HG03060 (cell line): ENCODE measurements at regions not wholly inside any gene's neighbourhood (a gene's known extent, or its start where the extent isn't known, plus 50 kb on each side); places are given as distances from the start of the nearest gene placed in this dataset.
"Not testable (repeated sequence)": the region's sequence is repeated elsewhere in the genome, so short reads cannot be mapped to it uniquely, and the experiment has no call there.

Experiments
- ATAC-seq: cut with Tn5 transposase; IDR thresholded peaks from one replicate; pipeline ENCODE4 v1.9.1; 2021; ENCODE audit warnings: low read depth, moderate number of reproducible peaks; ENCODE audit not compliant: unreplicated experiment

GRCh38 chr10:63833411-63834060 lies 312.3 kb downstream of the REEP3 start:
- no peak for ATAC-seq

GRCh38 chr10:63836666-63837442 lies 315.7 kb downstream of the REEP3 start:
- no peak for ATAC-seq

- no peak for ATAC-seq
Measured at GRCh38 chr10:63841761-63842160, 320.6 kb downstream of the REEP3 start.

- ATAC-seq, result no peak
Measured at GRCh38 chr10:63843107-63843506, 321.9 kb downstream of the REEP3 start.

- ATAC-seq, result not testable (repeated sequence)
Measured at GRCh38 chr10:63848871-63849270, 327.7 kb downstream of the REEP3 start.

GRCh38 chr10:63862860-63863259 lies 341.7 kb downstream of the REEP3 start:
- ATAC-seq, result no peak

- no peak for ATAC-seq
Measured at GRCh38 chr10:63865210-63865609, 344.0 kb downstream of the REEP3 start.

- ATAC-seq, result peak; percentile 48
Measured at GRCh38 chr10:63866075-63866746, 345.0 kb downstream of the REEP3 start.

- peak; percentile 61 for ATAC-seq
Measured at GRCh38 chr10:63866747-63867140, 345.5 kb downstream of the REEP3 start.

GRCh38 chr10:63878428-63878827 lies 357.2 kb downstream of the REEP3 start:
- no peak for ATAC-seq

GRCh38 chr10:63883861-63884260 lies 362.7 kb downstream of the REEP3 start:
- ATAC-seq, result no peak

GRCh38 chr10:63884426-63884825 lies 363.2 kb downstream of the REEP3 start:
- ATAC-seq, result no peak

- ATAC-seq, result no peak
Measured at GRCh38 chr10:63885156-63885555, 364.0 kb downstream of the REEP3 start.

GRCh38 chr10:63886281-63887022 lies 365.3 kb downstream of the REEP3 start:
- ATAC-seq, result no peak

GRCh38 chr10:63887023-63887589 lies 365.9 kb downstream of the REEP3 start:
- ATAC-seq, result no peak

- no peak for ATAC-seq
Measured at GRCh38 chr10:63887600-63888370, 366.6 kb downstream of the REEP3 start.

- ATAC-seq, result no peak
Measured at GRCh38 chr10:63889803-63890202, 368.6 kb downstream of the REEP3 start.

- ATAC-seq, result no peak
Measured at GRCh38 chr10:63896992-63897391, 375.8 kb downstream of the REEP3 start.

GRCh38 chr10:63899673-63900300 lies 378.6 kb downstream of the REEP3 start:
- ATAC-seq, result no peak
